DLD1 (cell line): ENCODE measurements at regions not wholly inside any gene's neighbourhood (a gene's known extent, or its start where the extent isn't known, plus 50 kb on each side); places are given as distances from the start of the nearest gene placed in this dataset.

Source experiments
- in situ Hi-C: cut with HindIII; loops from 2 replicates; pipeline ENCODE4 v1.10.0; 2017; ENCODE audit warnings: low sequenced_read_pairs

DNA sequence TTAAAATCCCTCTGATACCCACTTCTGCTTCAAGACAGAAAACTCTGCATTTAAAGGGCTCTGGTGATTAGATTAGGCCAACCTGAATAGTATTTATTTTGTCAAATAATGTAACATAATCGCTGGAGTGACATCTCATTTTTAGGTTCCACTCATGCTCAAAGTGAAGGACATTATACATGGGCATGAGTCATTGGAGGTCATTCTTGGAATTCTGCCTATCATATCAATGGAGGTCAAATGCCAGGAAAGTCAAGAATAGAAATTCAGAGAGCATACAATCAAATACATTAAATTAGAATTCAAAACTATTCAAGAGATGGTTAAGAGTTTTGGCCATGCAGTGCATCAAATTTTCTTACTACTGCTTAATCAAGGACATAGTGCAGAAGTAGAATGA lies 50.8 kb upstream of the PRSS1 start:
- in situ Hi-C loops: no loop called here

- in situ Hi-C loops: no loop called here
These were observed 52.0 kb upstream of the PRSS1 start for GRCh38 chr7:142697270-142697669.

GRCh38 chr7:142696456-142697179 lies 52.7 kb upstream of the PRSS1 start:
- in situ Hi-C loops: no loop called here

- in situ Hi-C loops: no loop called here
These were observed 55.4 kb upstream of the PRSS1 start for GRCh38 chr7:142693911-142694310.

- in situ Hi-C loops: no loop called here
These were observed 58.6 kb upstream of the PRSS1 start for GRCh38 chr7:142690554-142691182.

- in situ Hi-C loops: no loop called here
These were observed 59.7 kb upstream of the PRSS1 start for GRCh38 chr7:142689439-142690120.

- in situ Hi-C loops: no loop called here
These were observed 63.3 kb upstream of the PRSS1 start for GRCh38 chr7:142685877-142686508.

- in situ Hi-C loops: no loop called here
These were observed 67.8 kb upstream of the PRSS1 start for GRCh38 chr7:142681314-142682092.

GRCh38 chr7:142671506-142671905 lies 77.8 kb upstream of the PRSS1 start:
- in situ Hi-C loops: no loop called here

DNA sequence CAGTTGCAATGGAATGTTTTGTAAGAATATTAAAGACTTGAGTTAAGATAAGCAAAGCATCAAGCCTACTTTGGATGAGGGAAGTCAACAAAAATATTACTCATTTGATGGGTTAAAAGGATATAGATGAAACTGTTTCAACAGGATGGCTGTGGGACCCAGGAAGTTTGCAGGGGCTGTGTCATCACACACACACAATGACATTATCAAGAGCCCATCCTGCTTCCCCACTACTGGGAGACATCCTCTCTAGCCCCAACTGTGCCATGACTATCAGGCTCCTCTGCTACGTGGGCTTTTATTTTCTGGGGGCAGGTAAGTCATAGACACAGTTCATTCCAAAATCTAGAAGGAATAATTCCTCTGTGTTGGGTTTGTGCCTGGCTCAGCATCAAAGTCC lies 78.8 kb upstream of the PRSS1 start:
- in situ Hi-C loops: no loop called here

- in situ Hi-C loops: no loop called here
These were observed 80.1 kb upstream of the PRSS1 start for GRCh38 chr7:142669074-142669654.

DNA sequence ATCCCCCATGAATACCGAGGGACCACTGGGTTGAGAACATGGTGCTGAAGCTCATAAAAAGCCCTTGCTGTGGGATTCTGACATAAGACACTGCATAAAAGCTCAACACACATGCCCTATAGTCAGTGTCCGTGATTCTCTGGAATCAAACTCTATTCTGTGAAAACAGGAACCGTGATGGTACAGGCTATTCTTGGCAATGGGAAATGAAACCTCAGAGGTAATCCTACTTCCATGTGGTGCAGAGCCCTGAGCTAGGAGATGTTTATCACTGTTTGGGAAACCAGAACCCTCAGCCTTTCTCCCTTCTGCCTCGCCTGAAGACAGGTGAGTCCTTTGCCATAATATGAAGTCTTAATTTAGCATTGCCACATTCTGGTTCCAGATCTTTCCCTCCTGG lies 80.8 kb upstream of the PRSS1 start:
- in situ Hi-C loops: no loop called here

DNA sequence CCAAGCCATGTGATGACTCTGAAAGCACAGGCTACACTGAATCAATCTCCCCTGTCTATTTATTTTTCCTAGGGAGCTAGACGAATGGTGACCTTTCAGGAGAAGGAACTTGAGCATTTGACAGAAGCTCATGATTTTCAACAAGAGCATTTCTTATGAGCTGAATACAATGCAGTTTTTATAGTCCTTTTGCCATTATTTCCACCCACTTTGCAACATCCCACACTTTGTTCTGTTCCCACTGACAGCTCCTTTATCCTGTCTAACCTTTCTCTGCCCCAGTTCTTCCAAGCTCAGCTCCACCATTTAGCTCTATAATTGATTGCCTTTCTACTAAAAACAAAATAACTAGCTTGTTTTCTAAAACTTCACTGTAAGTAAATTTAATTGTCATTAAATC lies 91.9 kb upstream of the PRSS1 start:
- in situ Hi-C loops: no loop called here

GRCh38 chr7:142654398-142654797 lies 94.9 kb upstream of the PRSS1 start:
- in situ Hi-C loops: no loop called here

DNA sequence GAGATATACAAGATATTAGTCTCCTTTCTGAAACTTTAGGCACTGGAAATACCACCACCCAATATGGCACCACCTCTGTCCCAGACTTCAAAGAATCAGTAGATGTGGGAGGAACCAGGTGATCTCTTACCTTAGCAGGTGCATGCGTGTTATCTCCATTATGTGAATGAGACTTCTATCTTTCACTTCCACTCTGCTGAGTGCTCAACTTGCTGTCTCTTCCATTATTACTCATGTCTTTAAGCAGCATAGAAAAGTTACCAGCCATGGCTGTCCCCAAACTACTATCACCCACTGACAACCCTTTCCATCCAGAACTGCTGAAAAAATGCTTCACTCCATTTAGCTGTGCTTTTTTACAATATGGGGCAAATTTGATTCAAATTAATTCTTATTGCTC lies 101.5 kb upstream of the PRSS1 start:
- in situ Hi-C loops: loop anchor here (25.0 kb wide), 1 partner anchor 365 kb away; no protein-coding TSS in a partner anchor

DNA sequence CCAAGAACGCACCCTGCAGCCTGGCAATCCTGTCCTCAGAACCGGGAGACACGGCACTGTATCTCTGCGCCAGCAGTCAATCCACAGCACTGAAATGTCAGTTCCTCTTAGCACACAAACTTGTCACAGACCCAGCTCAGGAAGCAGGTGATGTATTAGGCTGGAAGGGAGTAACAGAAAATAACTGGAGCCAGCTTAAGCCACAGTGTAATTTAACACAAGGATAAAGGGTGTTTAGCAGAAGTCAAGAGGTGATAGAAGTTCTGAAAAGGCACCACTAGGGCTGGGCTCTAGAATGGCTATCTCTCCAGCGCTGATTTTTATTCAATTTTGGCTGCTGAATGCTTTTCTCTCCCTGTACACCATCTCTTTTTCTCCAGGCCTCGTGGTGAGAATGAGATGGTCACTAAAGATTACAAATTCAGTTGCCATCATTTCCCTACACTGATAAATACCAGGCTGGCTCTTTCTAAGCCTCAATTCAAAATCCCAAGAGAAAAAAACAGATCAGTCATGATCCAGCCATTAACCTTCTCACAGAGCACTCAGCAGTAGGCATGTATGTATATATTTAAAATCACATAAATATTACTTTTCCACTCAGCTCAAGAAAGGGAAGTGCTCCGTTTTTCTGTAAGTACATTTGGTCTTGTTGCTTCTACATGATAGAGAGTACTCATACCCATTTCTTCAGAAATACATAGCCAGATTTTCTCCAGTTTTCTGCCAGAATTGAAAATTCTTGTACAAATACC lies 102.7 kb upstream of the PRSS1 start:
- in situ Hi-C loops: loop anchor here (25.0 kb wide), 1 partner anchor 366 kb away; no protein-coding TSS in a partner anchor

DNA sequence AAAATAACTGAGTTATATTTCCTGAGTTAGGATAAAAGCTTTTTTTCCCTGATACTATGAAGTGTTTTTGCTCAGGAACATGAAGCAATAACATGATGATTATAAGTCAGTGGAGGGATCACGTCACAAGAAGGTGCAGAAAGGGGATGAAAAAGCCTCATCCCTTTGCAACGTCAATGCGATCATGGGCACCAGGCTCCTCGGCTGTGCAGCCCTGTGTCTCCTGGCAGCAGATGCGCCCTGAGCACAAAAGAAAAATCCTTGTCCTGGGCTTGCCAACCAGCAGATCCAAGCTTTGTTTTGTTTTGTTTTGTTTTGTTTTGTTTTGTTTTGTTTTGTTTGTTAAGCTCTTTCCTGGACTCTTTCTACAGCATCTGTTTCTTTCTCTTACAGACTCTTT lies 103.5 kb upstream of the PRSS1 start:
- in situ Hi-C loops: loop anchor here (25.0 kb wide), 1 partner anchor 367 kb away; no protein-coding TSS in a partner anchor

GRCh38 chr7:142642316-142642715 lies 107.0 kb upstream of the PRSS1 start:
- in situ Hi-C loops: loop anchor here (25.0 kb wide), 1 partner anchor 370 kb away; no protein-coding TSS in a partner anchor

GRCh38 chr7:142641252-142641651 lies 108.0 kb upstream of the PRSS1 start:
- in situ Hi-C loops: loop anchor here (25.0 kb wide), 1 partner anchor 371 kb away; no protein-coding TSS in a partner anchor
